BJ (cell line): ENCODE measurements at regions not wholly inside any gene's neighbourhood (a gene's known extent, or its start where the extent isn't known, plus 50 kb on each side); places are given as distances from the start of the nearest gene placed in this dataset.

ENCODE experiments used
- CTCF ChIA-PET: fragments of 350-600 bp; formaldehyde crosslinking; extraction: SDS; loops from one replicate; lab custom pipeline; 2021; ENCODE audit warnings: antibody characterized with exemption, inconsistent platforms; lab: Yijun Ruan, JAX
- POLR2A ChIA-PET: fragments of 300-600 bp; sonication (Branson Sonifier 250); formaldehyde crosslinking; extraction: SDS; loops from one replicate; lab custom pipeline; 2021; ENCODE audit warnings: antibody characterized with exemption; lab: Charles Lee
- DNase-seq: peaks from one replicate; pipeline ENCODE4 v3.0.0-alpha.2; 2011; ENCODE audit warnings: low read depth
- H3K27me3 ChIP-seq: 2 replicates; pipeline ENCODE4 v1.6.0; 2011; ENCODE audit warnings: low read length; ENCODE audit not compliant: control insufficient read depth, insufficient read depth
- H3K36me3 ChIP-seq: 2 replicates; pipeline ENCODE4 v1.5.1; 2011; ENCODE audit warnings: low read length; ENCODE audit not compliant: control insufficient read depth, insufficient read depth
- H3K4me3 ChIP-seq: 2 replicates; pipeline ENCODE4 v1.5.1; 2011; ENCODE audit warnings: low read depth, mild to moderate bottlenecking, control low read depth, low read length
- TF ChIP-seq, protein P1 (sequence below): IDR thresholded peaks from 2 replicates; pipeline ENCODE4 v1.5.1; 2011; ENCODE audit warnings: low read depth, mild to moderate bottlenecking, control low read depth, inconsistent platforms, low read length, moderate library complexity; ENCODE audit not compliant: insufficient read depth

GRCh38 chr9:99622679-99623078, 199.0 kb upstream of the NR4A3 start:
- no peaks in the 10 kb centered on the region for H3K27me3 ChIP-seq
- ChIA-PET POLR2A (no interaction called here), CTCF (no interaction called here)
- no peak overlapping the region for H3K4me3 ChIP-seq
- H3K36me3 ChIP-seq = no peaks in the 10 kb centered on the region
- no peak for DNase-seq
- TF ChIP-seq, protein P1, sequence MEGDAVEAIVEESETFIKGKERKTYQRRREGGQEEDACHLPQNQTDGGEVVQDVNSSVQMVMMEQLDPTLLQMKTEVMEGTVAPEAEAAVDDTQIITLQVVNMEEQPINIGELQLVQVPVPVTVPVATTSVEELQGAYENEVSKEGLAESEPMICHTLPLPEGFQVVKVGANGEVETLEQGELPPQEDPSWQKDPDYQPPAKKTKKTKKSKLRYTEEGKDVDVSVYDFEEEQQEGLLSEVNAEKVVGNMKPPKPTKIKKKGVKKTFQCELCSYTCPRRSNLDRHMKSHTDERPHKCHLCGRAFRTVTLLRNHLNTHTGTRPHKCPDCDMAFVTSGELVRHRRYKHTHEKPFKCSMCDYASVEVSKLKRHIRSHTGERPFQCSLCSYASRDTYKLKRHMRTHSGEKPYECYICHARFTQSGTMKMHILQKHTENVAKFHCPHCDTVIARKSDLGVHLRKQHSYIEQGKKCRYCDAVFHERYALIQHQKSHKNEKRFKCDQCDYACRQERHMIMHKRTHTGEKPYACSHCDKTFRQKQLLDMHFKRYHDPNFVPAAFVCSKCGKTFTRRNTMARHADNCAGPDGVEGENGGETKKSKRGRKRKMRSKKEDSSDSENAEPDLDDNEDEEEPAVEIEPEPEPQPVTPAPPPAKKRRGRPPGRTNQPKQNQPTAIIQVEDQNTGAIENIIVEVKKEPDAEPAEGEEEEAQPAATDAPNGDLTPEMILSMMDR = no peak

- POLR2A ChIA-PET = no interaction called here
- H3K36me3 ChIP-seq = no peaks in the 10 kb centered on the region
- CTCF ChIA-PET = no interaction called here
- no peak overlapping the region for H3K4me3 ChIP-seq
- H3K27me3 ChIP-seq = no peaks in the 10 kb centered on the region
- TF ChIP-seq, protein P1 = no peak
- DNase-seq = no peak
Observed at GRCh38 chr9:99623780-99624364, 197.8 kb upstream of the NR4A3 start.

GRCh38 chr9:99624499-99625233, 197.0 kb upstream of the NR4A3 start:
- no peak for DNase-seq
- ChIA-PET POLR2A (no interaction called here), CTCF (no interaction called here)
- H3K4me3 ChIP-seq = no peak overlapping the region
- no peaks in the 10 kb centered on the region for H3K36me3 ChIP-seq
- no peaks in the 10 kb centered on the region for H3K27me3 ChIP-seq
- TF ChIP-seq, protein P1 = no peak

GRCh38 chr9:99626426-99626825, 195.3 kb upstream of the NR4A3 start:
- ChIA-PET CTCF (no interaction called here), POLR2A (no interaction called here)
- Histone ChIP-seq H3K27me3 (no peaks in the 10 kb centered on the region), H3K36me3 (no peaks in the 10 kb centered on the region), H3K4me3 (no peak overlapping the region)
- DNase-seq = no peak
- TF ChIP-seq, protein P1 = no peak

DNA sequence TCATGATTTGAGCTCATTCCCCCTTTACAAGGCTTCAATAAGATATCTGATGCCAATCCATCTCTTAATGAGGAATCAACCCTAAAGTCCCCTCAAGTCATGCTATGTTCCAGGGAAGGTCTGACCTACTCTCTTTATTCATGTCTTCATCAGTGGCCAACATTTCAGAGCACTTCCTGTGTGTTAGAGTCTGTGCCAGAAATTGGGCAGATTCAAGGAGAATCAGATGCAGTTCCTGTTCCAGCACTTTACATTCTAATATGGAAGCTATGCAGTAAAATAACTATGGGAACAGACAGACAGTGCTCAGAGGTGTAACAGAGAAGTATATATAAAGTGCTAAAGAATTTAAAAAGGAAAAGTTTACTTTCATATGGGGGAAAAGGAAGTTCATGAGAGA, 193.4 kb upstream of the NR4A3 start:
- TF ChIP-seq, protein P1 = no peak
- no peak for DNase-seq
- ChIA-PET POLR2A (no interaction called here), CTCF (no interaction called here)
- H3K36me3 ChIP-seq = no peaks in the 10 kb centered on the region
- no peaks in the 10 kb centered on the region for H3K27me3 ChIP-seq
- H3K4me3 ChIP-seq = no peak overlapping the region
